SW 1271 (cell line): ENCODE measurements at regions not wholly inside any gene's neighbourhood (a gene's known extent, or its start where the extent isn't known, plus 50 kb on each side); places are given as distances from the start of the nearest gene placed in this dataset.

Experiments
- DNase-seq, 2 experiments: peaks; one replicate each; lab custom pipeline; 2025; lab: John Stamatoyannopoulos, UW

GRCh38 chr11:112540261-112540660, 279.6 kb upstream of the PLET1 start:
- no peak for DNase-seq

GRCh38 chr11:112541140-112542046, 280.7 kb upstream of the PLET1 start:
- DNase-seq, result no peak

- no peak for DNase-seq
Measured at GRCh38 chr11:112542479-112542878, 281.8 kb upstream of the PLET1 start.

GRCh38 chr11:112543390-112543789, 282.7 kb upstream of the PLET1 start:
- DNase-seq, result no peak

- no peak for DNase-seq
Measured at GRCh38 chr11:112548641-112549040, 288.0 kb upstream of the PLET1 start.

- no peak for DNase-seq
Measured at GRCh38 chr11:112553205-112553731, 292.6 kb upstream of the PLET1 start.

- DNase-seq, result no peak
Measured at GRCh38 chr11:112554586-112554985, 293.9 kb upstream of the PLET1 start.

- DNase-seq, result no peak
Measured at GRCh38 chr11:112555491-112556364, 295.1 kb upstream of the PLET1 start.

- DNase-seq, result no peak
Measured at GRCh38 chr11:112558691-112559090, 298.0 kb upstream of the PLET1 start.

GRCh38 chr11:112563808-112564207, 303.1 kb upstream of the PLET1 start:
- DNase-seq, result no peak

- DNase-seq, result peak in 1 of 2 experiments; percentile 27
Measured at GRCh38 chr11:112564228-112564955, 303.7 kb upstream of the PLET1 start.

GRCh38 chr11:112565551-112565950, 304.9 kb upstream of the PLET1 start:
- no peak for DNase-seq

- DNase-seq, result no peak
Measured at GRCh38 chr11:112566124-112566523, 305.5 kb upstream of the PLET1 start.

GRCh38 chr11:112570333-112570732, 309.7 kb upstream of the PLET1 start:
- no peak for DNase-seq

- DNase-seq, result no peak
Measured at GRCh38 chr11:112579282-112579681, 318.6 kb upstream of the PLET1 start.

GRCh38 chr11:112580864-112581263, 320.2 kb upstream of the PLET1 start:
- DNase-seq, result no peak

- DNase-seq, result no peak
Measured at GRCh38 chr11:112581747-112582146, 321.1 kb upstream of the PLET1 start.

- no peak for DNase-seq
Measured at GRCh38 chr11:112582366-112582765, 321.7 kb upstream of the PLET1 start.

- no peak for DNase-seq
Measured at GRCh38 chr11:112583261-112583893, 322.7 kb upstream of the PLET1 start.

- peak in 1 of 2 experiments; percentile 25 for DNase-seq
Measured at GRCh38 chr11:112584672-112585071, 324.0 kb upstream of the PLET1 start.

- DNase-seq, result no peak
Measured at GRCh38 chr11:112587664-112588063, 327.0 kb upstream of the PLET1 start.
